Subcutaneous abdominal adipose tissue (tissue), 5 donors: ENCODE measurements at regions not wholly inside any gene's neighbourhood (a gene's known extent, or its start where the extent isn't known, plus 50 kb on each side); places are given as distances from the start of the nearest gene placed in this dataset.

Experiments
- H3K27ac ChIP-seq: one replicate; pipeline ENCODE4 v1.7.0; 2013; ENCODE audit warnings: low read depth, mild to moderate bottlenecking, inconsistent platforms, low read length, moderate library complexity
- H3K27me3 ChIP-seq, 5 donors: one replicate each; pipeline ENCODE4 v1.7.0; 2013; ENCODE audit warnings: low read length in 5 of 5, inconsistent platforms in 1 of 5; ENCODE audit not compliant: control insufficient read depth in 5 of 5, insufficient read depth in 4 of 5
- H3K36me3 ChIP-seq, 5 donors: one replicate each; pipeline ENCODE4 v1.7.0; 2013; ENCODE audit warnings: low read length in 5 of 5; ENCODE audit not compliant: control insufficient read depth in 5 of 5, insufficient read depth in 5 of 5
- H3K4me1 ChIP-seq, 5 donors: one replicate each; pipeline ENCODE4 v1.7.0; 2013; ENCODE audit warnings: low read length in 5 of 5, mild to moderate bottlenecking in 3 of 5, moderate library complexity in 1 of 5; ENCODE audit not compliant: control insufficient read depth in 5 of 5, insufficient read depth in 5 of 5
- H3K4me3 ChIP-seq, 5 donors: one replicate each; pipeline ENCODE4 v1.7.0; 2013; ENCODE audit warnings: low read length in 5 of 5, low read depth in 1 of 5
- H3K9ac ChIP-seq, 5 donors: one replicate each; pipeline ENCODE4 v1.7.0; 2013; ENCODE audit warnings: low read length in 5 of 5, mild to moderate bottlenecking in 4 of 5, moderate library complexity in 3 of 5
- H3K9me3 ChIP-seq, 5 donors: one replicate each; pipeline ENCODE4 v1.7.0; 2013; ENCODE audit warnings: low read length in 5 of 5; ENCODE audit not compliant: control insufficient read depth in 5 of 5
- donor health status: healthy.
- donor health status: healthy.
- donor health status: healthy.
- donor health status: healthy.
- donor health status: healthy.

DNA sequence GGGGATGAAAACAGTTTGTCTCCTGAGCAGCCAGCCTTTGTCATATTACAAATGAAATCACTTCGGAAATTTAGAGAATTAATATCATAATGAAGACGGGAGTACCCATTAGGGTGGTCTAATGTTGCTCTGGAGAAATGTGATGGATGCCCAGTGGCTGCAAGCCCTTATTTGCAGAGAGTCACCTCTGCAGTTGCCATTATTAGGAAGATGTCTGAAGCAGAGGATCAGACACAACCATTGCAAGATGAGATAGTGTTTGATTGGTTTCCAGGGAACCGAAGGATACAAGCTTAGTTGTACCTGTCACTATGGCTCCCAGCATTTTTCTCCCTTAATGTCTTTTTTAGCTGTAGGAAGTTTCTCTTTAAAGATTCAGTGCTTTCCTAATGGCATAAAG lies 272.4 kb downstream of the FIGN start:
- Histone ChIP-seq H3K4me3 (no peak overlapping the region), H3K9ac (no peak overlapping the region), H3K36me3 (no peaks in the 10 kb centered on the region), H3K9me3 (no peaks in the 10 kb centered on the region), H3K27ac (no peak overlapping the region), H3K4me1 (peaks cover 0 to 21% (median 9%) of the 10 kb centered on the region in 5 donors), H3K27me3 (no peaks in the 10 kb centered on the region)

GRCh38 chr2:163462993-163463392 lies 272.8 kb downstream of the FIGN start:
- H3K9ac ChIP-seq = no peak overlapping the region
- no peaks in the 10 kb centered on the region for H3K36me3 ChIP-seq
- no peak overlapping the region for H3K4me3 ChIP-seq
- H3K27me3 ChIP-seq = no peaks in the 10 kb centered on the region
- H3K27ac ChIP-seq = no peak overlapping the region
- H3K4me1 ChIP-seq = peaks cover 0 to 21% (median 9%) of the 10 kb centered on the region in 5 donors
- H3K9me3 ChIP-seq = no peaks in the 10 kb centered on the region

DNA sequence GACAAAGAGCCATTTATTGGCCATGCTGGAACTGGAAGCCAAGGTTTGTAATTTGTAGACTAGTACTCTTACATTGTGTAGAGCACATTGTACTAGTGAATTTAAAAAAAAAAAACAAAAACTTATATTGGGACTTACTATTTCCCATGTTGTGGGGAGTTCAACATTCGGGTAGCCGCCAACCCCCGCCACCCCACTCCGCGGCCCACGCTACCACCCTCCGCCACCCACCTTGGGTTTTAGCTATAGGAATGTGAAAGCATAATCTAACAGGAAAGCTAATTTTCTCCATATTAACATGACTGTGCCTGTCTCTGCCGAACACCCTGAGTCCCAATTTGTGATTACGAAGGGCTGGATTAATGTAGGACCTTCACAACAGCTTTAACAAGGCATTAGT lies 275.8 kb downstream of the FIGN start:
- Histone ChIP-seq H3K4me3 (no peak overlapping the region), H3K36me3 (no peaks in the 10 kb centered on the region), H3K9ac (no peak overlapping the region), H3K9me3 (no peaks in the 10 kb centered on the region), H3K27ac (no peak overlapping the region), H3K4me1 (peaks cover 0 to 6% (median 0%) of the 10 kb centered on the region in 5 donors), H3K27me3 (no peaks in the 10 kb centered on the region)

DNA sequence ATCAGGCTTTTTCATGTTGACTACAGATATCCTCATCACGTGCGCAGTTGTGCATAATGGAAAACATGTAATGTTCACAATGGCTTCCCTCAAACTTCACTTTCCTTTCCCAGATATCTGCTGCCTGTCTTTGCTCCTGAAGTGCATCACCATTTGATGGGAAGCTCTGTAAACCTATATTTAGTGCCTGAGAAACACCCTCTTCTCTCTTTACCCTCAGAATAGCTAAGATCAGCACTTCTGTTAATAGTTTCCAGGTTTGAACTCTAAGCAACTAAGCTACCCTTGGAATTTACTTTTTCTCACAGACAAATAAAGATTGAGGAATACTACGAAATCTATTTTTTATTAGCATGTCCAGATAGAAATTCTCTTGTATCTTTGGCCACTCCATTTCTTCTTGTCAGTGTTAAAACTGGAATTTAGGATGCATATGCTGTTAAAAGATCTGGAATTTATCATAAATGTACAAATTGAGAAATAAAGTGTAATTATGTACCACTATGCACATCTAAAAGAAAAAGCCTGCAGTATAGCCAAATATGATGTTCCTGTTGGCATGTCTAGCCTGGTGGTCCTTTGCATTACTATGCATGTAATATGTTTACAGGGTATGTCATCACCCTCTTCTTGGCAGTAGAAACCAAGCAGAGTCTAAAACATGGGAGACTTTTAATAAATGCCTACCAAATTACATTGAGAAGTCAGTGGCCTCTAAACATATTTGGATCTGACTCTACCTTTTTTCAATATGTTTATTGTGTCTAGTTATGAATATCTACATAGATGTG lies 278.7 kb downstream of the FIGN start:
- Histone ChIP-seq H3K36me3 (no peaks in the 10 kb centered on the region), H3K4me3 (no peak overlapping the region), H3K9me3 (no peaks in the 10 kb centered on the region), H3K27ac (no peak overlapping the region), H3K27me3 (no peaks in the 10 kb centered on the region), H3K9ac (no peak overlapping the region), H3K4me1 (no peaks in the 10 kb centered on the region)

GRCh38 chr2:163455815-163456214 lies 280.0 kb downstream of the FIGN start:
- no peak overlapping the region for H3K27ac ChIP-seq
- no peak overlapping the region for H3K4me3 ChIP-seq
- no peaks in the 10 kb centered on the region for H3K36me3 ChIP-seq
- H3K27me3 ChIP-seq = no peaks in the 10 kb centered on the region
- H3K4me1 ChIP-seq = no peaks in the 10 kb centered on the region
- H3K9ac ChIP-seq = no peak overlapping the region
- H3K9me3 ChIP-seq = no peaks in the 10 kb centered on the region

DNA sequence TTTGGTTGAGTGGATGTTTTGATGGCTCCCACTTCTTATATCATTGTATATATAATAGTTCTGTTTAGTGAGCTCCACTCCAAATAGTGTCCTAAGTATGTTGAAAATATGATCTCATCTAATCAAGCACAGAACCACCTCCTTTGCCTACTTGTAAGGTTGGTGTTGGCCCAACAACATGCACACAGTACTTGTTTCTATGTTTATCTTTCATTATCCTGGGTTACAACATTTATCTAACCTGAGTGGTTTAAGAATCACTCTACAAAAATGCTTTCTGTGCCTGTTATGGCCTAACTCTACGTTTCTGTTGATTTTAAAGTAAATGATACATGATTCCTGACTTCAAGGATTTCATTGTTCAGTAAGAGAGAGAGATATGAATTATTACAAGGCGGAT lies 281.9 kb downstream of the FIGN start:
- Histone ChIP-seq H3K4me3 (no peak overlapping the region), H3K27me3 (no peaks in the 10 kb centered on the region), H3K27ac (no peak overlapping the region), H3K4me1 (no peaks in the 10 kb centered on the region), H3K36me3 (no peaks in the 10 kb centered on the region), H3K9me3 (no peaks in the 10 kb centered on the region), H3K9ac (no peak overlapping the region)

- Histone ChIP-seq H3K27ac (no peak overlapping the region), H3K4me3 (no peak overlapping the region), H3K9ac (no peak overlapping the region), H3K27me3 (no peaks in the 10 kb centered on the region), H3K4me1 (no peaks in the 10 kb centered on the region), H3K36me3 (no peaks in the 10 kb centered on the region), H3K9me3 (no peaks in the 10 kb centered on the region)
Measured at GRCh38 chr2:163441603-163442002, 294.2 kb downstream of the FIGN start.

DNA sequence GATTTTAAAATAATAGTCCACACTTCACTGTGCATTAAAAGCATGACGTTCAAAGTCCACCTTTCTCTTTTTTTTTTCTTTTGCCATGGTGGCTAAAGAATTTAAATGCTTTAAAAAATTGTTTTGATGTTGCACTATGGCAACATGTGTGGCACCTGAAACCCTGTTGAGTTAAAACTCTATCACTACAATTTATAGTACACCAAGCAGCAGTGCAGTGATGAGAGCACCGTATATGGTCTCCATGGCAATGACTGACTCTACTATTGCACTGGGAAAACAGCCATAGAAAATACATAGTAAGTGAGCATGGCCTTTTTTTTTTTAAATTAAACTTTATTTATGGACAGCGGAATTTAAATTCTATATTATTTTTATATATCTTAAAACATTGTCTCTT lies 298.8 kb downstream of the FIGN start:
- Histone ChIP-seq H3K9ac (no peak overlapping the region), H3K27ac (no peak overlapping the region), H3K27me3 (no peaks in the 10 kb centered on the region), H3K36me3 (no peaks in the 10 kb centered on the region), H3K9me3 (no peaks in the 10 kb centered on the region), H3K4me3 (no peak overlapping the region), H3K4me1 (no peaks in the 10 kb centered on the region)

DNA sequence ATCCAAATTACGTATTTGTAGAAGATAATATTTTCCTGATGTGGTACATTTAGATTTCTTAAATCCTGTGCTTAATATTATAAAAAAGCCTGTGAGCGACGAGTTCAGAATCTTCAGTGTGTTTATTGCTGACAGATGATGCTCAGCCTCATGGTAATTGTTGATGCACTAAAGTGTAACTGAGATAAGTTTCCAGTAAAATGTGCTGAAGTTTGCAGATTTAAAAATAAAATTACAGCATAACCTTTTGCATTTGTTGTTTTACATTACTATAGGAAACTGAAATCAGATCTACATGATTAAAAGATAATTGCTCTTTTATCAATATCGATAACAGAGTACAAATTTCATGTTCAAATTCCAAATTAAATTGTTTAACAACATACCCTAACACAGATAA lies 307.6 kb downstream of the FIGN start:
- H3K9me3 ChIP-seq = no peaks in the 10 kb centered on the region
- H3K36me3 ChIP-seq = no peaks in the 10 kb centered on the region
- no peak overlapping the region for H3K4me3 ChIP-seq
- H3K27ac ChIP-seq = no peak overlapping the region
- no peak overlapping the region for H3K9ac ChIP-seq
- no peaks in the 10 kb centered on the region for H3K27me3 ChIP-seq
- no peaks in the 10 kb centered on the region for H3K4me1 ChIP-seq

DNA sequence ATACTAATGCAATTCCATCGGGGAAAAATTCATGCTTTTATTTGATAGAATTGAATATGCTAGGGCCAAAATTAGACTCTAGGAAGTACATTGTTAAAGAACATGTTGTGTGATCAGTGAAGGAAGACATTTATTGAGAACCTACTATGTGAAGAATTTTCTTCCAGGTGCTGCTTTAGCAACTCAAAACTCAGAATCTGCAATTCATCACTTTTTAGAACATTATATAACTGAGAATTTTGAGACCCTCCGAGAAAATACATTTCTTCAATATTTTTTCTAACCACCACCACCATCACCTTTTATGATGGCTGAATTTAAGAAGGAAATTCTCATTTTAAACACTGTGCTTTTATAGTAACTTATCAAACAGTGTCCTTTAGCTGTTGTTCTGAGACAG lies 315.2 kb downstream of the FIGN start:
- H3K27ac ChIP-seq = no peak overlapping the region
- no peaks in the 10 kb centered on the region for H3K4me1 ChIP-seq
- no peak overlapping the region for H3K9ac ChIP-seq
- no peaks in the 10 kb centered on the region for H3K9me3 ChIP-seq
- H3K27me3 ChIP-seq = no peaks in the 10 kb centered on the region
- H3K4me3 ChIP-seq = no peak overlapping the region
- no peaks in the 10 kb centered on the region for H3K36me3 ChIP-seq
